Astrocyte (in vitro differentiated cells and primary cell): ENCODE measurements at regions not wholly inside any gene's neighbourhood (a gene's known extent, or its start where the extent isn't known, plus 50 kb on each side); places are given as distances from the start of the nearest gene placed in this dataset.

Source experiments
- EZH2 ChIP-seq: IDR thresholded peaks from 2 replicates; pipeline ENCODE4 v1.6.1; 2012; ENCODE audit warnings: mild to moderate bottlenecking, low read length, inconsistent platforms; ENCODE audit not compliant: insufficient read depth
- TF ChIP-seq, protein P1 (sequence below): IDR thresholded peaks from 2 replicates; pipeline ENCODE4 v1.5.1; 2011; ENCODE audit warnings: low read depth, mild to moderate bottlenecking, inconsistent platforms, low read length, moderate library complexity; ENCODE audit not compliant: insufficient read depth

DNA sequence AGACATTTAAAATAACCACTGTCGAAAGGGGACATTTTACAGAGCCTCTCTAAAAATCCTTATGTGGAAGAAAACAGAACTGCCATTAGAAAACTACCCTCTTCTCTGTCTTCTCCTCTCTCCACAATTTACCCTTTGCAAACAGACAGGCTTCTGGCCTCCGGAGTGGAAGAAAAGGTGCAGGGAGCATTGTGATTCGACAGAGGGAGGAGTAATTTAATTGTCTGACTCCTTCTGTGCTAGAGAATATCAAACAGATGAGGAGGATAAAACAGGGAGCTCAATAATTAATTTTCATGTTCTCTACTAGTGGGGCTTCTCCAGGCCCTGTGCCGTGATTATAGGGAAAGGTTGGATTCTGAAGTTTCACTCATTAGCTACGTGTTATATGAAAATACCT is 615.5 kb upstream of the MKI67 start:
- TF ChIP-seq, protein P1, sequence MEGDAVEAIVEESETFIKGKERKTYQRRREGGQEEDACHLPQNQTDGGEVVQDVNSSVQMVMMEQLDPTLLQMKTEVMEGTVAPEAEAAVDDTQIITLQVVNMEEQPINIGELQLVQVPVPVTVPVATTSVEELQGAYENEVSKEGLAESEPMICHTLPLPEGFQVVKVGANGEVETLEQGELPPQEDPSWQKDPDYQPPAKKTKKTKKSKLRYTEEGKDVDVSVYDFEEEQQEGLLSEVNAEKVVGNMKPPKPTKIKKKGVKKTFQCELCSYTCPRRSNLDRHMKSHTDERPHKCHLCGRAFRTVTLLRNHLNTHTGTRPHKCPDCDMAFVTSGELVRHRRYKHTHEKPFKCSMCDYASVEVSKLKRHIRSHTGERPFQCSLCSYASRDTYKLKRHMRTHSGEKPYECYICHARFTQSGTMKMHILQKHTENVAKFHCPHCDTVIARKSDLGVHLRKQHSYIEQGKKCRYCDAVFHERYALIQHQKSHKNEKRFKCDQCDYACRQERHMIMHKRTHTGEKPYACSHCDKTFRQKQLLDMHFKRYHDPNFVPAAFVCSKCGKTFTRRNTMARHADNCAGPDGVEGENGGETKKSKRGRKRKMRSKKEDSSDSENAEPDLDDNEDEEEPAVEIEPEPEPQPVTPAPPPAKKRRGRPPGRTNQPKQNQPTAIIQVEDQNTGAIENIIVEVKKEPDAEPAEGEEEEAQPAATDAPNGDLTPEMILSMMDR: no peak
- no peak for TF ChIP-seq EZH2
